ENCODE measurements at regions not wholly inside any gene's neighbourhood (a gene's known extent, or its start where the extent isn't known, plus 50 kb on each side); places are given as distances from the start of the nearest gene placed in this dataset.

DNA sequence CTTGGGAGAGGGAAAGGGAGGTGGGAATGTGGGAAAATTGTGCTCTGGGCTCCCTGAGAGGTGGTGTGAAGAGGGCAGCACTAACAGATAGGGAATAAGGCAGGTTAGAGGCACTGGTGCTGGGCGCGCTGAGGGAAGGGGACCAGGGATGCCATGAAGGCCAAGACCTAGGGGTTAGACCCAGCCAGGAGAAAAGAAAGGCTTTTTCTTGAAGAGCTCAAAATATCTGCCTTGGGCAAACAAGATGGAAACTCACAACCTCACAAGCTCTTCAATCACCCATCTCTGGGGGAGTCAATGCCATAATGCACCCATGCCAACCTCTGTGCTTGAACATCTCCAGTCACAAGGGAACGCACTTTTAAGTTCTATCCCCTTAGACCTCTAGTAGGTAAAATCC, 363.6 kb upstream of the CHD6 start:
- no peak overlapping the region for H3K4me3 ChIP-seq (replicated peaks; ENCODE audit: low read depth, low read length)
- TF ChIP-seq, protein P1, sequence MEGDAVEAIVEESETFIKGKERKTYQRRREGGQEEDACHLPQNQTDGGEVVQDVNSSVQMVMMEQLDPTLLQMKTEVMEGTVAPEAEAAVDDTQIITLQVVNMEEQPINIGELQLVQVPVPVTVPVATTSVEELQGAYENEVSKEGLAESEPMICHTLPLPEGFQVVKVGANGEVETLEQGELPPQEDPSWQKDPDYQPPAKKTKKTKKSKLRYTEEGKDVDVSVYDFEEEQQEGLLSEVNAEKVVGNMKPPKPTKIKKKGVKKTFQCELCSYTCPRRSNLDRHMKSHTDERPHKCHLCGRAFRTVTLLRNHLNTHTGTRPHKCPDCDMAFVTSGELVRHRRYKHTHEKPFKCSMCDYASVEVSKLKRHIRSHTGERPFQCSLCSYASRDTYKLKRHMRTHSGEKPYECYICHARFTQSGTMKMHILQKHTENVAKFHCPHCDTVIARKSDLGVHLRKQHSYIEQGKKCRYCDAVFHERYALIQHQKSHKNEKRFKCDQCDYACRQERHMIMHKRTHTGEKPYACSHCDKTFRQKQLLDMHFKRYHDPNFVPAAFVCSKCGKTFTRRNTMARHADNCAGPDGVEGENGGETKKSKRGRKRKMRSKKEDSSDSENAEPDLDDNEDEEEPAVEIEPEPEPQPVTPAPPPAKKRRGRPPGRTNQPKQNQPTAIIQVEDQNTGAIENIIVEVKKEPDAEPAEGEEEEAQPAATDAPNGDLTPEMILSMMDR (IDR thresholded peaks at IDR 0.05; ENCODE audit: low read length, missing control alignments): no peak
- DNase-seq (ENCODE audit: low read depth): no peak

DNA sequence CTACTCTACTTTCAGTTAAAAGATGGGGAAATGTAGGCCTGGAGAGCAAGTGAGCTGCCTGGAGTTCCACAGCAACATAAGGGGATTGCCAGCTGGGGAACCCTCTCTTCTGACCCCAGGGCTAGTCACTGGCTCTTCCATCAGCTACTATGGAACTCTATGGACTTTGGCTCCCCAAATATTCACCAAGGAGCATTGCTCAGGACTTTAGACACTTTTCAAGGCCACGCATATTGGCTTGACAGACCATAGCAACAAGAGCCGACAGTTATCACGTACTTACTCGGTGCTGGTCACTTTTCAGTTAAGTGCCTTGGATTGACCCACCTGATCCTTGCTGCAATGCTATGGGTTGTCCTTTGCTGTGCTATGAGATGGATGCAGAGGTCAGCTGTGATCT, 360.7 kb upstream of the CHD6 start:
- no peak for DNase-seq (ENCODE audit: low read depth)
- TF ChIP-seq, protein P1 (IDR thresholded peaks at IDR 0.05; ENCODE audit: low read length, missing control alignments): no peak
- H3K4me3 ChIP-seq (replicated peaks; ENCODE audit: low read depth, low read length): no peak overlapping the region

DNA sequence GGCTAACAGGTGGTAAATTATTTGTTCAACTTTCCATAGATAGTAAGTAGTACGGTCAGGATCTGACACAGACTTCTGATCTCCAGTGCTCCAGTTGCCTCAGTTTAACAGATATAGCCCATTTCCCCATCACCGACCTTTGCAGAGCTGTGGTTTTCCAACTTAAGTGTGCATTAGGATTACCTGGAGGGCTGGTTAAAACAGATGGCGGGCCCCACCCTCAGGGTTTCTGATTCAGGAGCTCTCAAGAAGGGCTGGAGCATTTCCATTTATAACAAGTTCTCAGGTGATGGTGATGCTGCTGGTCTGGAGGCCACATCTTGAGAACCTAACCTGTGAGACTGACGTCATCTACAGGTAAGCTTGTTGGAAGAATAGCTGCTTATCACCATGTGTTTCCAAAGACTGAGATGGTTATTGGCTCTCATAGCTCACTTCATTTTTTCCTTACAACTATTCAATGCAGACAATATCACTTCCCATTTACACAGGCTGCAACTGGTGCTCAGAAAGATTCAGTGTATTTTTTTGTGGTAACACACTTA, 360.1 kb upstream of the CHD6 start:
- TF ChIP-seq, protein P1 (IDR thresholded peaks at IDR 0.05; ENCODE audit: low read length, missing control alignments): no peak
- H3K4me3 ChIP-seq (replicated peaks; ENCODE audit: low read depth, low read length): no peak overlapping the region
- DNase-seq (ENCODE audit: low read depth): no peak

DNA sequence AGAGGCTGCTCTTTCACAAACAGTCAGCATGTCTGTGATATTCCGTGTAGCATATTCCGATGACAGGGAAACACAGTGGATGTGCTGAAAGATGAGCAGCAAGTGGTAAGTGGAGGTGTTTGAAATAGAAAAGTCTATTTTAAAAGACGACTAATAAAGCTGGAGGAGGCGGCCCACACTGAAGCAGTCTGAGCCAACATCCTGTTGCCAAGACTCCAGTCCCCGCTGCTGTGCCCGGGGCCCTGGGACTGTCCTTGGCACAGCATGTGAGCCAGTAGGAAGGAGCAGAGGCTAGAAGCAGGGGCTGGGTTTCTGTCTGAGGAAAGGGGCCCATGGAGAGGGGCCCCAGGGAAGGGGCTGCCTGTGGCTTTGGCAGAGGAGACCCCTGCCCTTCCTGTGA, 351.5 kb upstream of the CHD6 start:
- no peak overlapping the region for H3K4me3 ChIP-seq (replicated peaks; ENCODE audit: low read depth, low read length)
- DNase-seq (ENCODE audit: low read depth): no peak
- TF ChIP-seq, protein P1 (IDR thresholded peaks at IDR 0.05; ENCODE audit: low read length, missing control alignments): no peak

DNA sequence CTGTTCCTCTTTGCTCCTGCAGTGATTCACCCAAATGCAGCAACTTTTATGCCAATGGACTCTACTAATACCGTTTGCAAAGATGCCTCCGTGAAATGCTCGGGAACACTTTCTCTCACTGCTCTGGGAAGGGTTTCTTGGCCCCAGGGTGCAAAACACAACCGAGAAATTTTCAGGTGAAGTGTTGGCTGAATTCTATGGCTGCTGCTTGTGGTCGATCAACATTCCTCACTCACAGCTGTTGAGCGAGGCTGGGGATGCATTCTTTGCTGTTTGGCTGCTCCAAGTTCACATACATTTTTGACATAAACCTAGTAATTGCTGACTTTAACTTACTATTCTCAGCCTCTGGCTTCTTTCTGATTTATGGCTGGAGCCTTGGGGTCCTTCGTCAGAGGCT, 342.0 kb upstream of the CHD6 start:
- no peak for DNase-seq (ENCODE audit: low read depth)
- TF ChIP-seq, protein P1 (IDR thresholded peaks at IDR 0.05; ENCODE audit: low read length, missing control alignments): no peak
- no peak overlapping the region for H3K4me3 ChIP-seq (replicated peaks; ENCODE audit: low read depth, low read length)

DNA sequence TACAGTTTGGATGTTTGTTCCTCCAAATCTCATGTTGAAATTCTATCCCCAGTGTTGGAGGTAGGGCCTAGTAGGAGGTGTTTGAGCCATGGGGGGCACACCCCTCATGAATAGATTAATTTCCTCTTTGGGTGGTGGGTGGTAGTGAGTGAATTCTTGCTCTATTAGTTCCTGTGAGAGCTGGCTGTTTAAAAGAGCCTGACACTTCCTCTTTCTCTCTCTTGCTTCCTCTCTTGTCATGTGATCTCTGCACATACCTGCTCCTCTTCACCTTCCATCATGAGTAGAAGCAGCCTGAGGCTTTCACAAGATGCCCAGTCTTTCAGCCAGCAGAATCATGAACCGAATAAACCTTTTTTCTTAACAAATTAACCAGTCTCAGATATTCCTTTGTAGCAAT, 340.2 kb upstream of the CHD6 start:
- TF ChIP-seq, protein P1 (IDR thresholded peaks at IDR 0.05; ENCODE audit: low read length, missing control alignments): no peak
- no peak overlapping the region for H3K4me3 ChIP-seq (replicated peaks; ENCODE audit: low read depth, low read length)
- DNase-seq (ENCODE audit: low read depth): no peak

DNA sequence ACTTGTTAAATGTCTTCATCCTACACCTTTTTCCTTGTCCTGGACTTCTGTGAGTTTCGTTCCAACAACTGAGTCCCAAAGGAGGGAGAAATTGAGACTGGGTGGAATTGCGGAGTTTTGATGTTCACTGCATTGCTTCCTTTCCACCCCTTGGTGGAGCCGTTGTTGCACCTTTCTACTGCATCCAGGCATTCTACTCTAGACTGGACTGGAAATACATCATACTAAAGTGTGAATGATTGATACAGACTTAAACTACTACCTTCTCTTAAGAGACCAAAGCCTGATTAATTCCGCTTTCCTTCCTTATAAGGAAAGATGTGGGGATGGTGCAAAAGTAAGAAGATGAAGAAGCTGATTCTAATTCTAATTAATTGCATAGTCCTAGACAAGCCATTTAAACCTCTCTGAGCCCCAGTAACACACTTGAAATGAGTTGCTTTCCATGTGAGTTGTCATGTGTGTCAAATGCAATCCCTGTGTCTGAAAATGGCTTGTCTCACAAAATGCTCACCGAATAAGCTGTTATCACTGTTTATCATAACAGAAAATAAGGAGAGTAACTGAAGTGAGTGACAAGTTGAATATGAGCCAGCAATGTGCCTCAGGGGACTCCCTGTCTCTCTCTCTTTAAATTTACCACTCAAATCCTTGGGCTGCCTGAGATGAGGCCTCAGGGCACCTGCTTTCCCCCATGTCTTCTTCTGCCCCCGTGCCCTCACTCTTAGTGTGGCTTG, 338.3 kb upstream of the CHD6 start:
- DNase-seq (ENCODE audit: low read depth): peak; percentile 3
- no peak overlapping the region for H3K4me3 ChIP-seq (replicated peaks; ENCODE audit: low read depth, low read length)
- TF ChIP-seq, protein P1 (IDR thresholded peaks at IDR 0.05; ENCODE audit: low read length, missing control alignments): peak; percentile 29

Measured in fibroblast of pulmonary artery (primary cell).